C1 segment of cervical spinal cord (tissue), 14 donors: ENCODE measurements at regions not wholly inside any gene's neighbourhood (a gene's known extent, or its start where the extent isn't known, plus 50 kb on each side); places are given as distances from the start of the nearest gene placed in this dataset.
"Not testable (repeated sequence)": the region's sequence is repeated elsewhere in the genome, so short reads cannot be mapped to it uniquely, and the experiment has no call there.

Source experiments
- DNase-seq, 14 donors: peaks; one replicate each; lab custom pipeline; 2025; lab: John Stamatoyannopoulos, UW

DNA sequence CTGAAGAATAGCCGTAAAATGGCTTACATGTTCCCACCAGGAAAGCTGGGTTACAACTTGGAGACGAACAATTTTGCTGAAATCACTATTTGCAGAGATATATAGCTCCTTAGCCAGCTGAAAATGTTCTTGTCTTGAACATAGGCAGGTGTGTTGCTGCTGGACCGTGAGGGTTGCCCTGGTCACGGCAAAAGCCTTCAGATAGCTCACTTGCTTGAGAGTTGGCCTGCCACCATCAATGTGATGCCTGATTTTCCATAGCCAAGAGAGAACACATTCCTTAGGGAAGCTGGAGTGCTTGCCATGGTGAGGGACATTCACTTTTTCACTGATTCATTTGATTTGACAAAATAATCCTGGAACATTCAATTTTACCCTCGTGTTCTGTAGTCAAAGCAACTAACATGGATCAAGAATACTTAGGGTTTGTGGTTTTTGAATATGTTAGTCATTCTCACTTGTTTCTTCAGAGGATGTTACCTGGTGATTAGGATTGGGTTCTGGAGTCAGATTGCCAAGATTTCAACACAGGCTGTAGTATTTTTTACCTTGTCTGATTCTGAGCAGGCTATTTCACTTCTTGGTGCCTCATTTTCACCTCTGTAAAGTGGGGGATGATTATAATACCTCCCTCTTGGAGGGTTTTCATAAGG, 536.9 kb downstream of the RAPGEF2 start:
- peak in 7 of 14 donors; percentile 4 to 51 (median 20) for DNase-seq

DNA sequence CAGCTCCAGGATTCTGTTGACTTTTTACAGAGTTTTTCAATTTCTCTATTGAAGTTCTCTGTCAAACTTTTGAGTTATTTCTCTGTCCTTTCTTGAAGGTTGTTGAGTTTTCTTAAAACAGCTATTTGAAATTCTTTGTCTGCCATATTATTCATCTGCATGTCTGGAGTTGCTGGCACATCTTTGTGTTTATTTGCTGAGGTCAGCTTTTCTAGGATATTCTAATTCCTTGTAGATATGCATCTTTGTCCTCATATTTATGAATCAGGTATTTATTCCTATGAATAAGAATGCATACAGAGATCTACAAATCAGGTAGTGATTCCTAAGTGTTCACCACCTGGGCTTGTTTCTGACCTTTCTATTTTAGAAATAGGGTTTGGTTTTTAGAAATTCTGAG, 546.4 kb downstream of the RAPGEF2 start:
- DNase-seq, result no peak

DNA sequence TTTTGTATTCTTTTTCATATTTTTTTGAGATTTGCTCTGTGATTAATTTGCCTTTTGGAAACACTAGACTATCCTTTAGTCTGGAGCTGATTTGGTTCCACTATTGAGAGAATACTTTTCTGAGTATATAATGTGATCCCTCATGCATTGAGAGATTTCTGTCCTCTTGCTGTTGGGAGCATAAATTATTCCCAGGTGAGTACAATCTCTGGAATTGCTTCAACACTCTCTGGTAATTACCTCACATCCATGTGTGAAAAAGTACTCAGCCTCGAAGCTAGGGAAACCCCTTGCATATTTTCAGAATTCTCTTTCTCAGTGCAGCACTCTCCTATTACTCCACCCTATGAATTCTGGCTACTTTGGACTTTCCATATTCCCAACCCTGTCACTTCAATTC, 550.0 kb downstream of the RAPGEF2 start:
- no peak for DNase-seq

GRCh38 chr4:159655547-159655946, 552.7 kb downstream of the RAPGEF2 start:
- no peak for DNase-seq

- DNase-seq, result no peak
Observed at GRCh38 chr4:159669094-159669493, 566.2 kb downstream of the RAPGEF2 start.

DNA sequence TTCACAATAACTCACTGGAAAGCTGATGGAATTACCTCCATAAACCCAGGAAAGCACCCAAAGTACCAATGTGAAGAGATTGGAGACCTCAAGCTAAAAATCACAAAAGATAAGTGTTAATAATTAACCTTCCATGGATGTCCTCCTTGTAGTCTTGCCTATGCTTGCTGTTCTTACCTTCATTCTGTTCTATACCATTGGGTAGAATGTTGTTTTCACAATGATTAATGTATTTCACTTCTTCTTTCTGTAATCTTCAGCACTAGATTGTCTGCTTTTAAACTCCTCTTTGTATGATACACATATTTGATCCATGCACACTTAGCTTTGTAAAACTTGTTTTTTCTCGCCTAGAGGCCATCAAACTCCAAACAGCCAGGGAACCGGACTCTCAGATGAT, 570.3 kb downstream of the RAPGEF2 start:
- no peak for DNase-seq

- DNase-seq, result no peak
Observed at GRCh38 chr4:159674241-159674640, 571.4 kb downstream of the RAPGEF2 start.

GRCh38 chr4:159677521-159677920, 574.6 kb downstream of the RAPGEF2 start:
- no peak for DNase-seq

GRCh38 chr4:159682996-159683395, 580.1 kb downstream of the RAPGEF2 start:
- DNase-seq, result no peak

GRCh38 chr4:159684061-159684460, 581.2 kb downstream of the RAPGEF2 start:
- no peak for DNase-seq

GRCh38 chr4:159685340-159686092, 582.6 kb downstream of the RAPGEF2 start:
- peak in 2 of 14 donors; percentile 1 to 5 for DNase-seq

DNA sequence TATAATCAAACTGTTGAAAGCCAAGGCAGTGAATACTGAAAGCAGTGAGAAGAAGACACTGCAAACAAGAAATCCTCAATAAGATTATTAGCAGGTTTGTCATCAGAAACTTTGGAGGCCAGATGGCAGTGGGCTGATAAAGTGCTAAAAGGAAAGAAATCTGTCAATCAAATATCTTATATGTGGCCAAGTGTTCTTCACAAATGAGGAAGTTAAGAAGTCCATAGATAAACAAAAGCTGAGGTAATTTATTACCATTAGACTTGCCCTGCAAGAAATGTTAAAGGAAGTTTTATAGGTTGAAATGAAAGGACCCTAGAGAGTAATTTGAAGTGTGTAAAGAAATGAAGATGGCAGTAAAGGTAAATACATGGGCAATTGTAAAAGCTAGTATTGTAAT, 586.6 kb downstream of the RAPGEF2 start:
- no peak for DNase-seq

DNA sequence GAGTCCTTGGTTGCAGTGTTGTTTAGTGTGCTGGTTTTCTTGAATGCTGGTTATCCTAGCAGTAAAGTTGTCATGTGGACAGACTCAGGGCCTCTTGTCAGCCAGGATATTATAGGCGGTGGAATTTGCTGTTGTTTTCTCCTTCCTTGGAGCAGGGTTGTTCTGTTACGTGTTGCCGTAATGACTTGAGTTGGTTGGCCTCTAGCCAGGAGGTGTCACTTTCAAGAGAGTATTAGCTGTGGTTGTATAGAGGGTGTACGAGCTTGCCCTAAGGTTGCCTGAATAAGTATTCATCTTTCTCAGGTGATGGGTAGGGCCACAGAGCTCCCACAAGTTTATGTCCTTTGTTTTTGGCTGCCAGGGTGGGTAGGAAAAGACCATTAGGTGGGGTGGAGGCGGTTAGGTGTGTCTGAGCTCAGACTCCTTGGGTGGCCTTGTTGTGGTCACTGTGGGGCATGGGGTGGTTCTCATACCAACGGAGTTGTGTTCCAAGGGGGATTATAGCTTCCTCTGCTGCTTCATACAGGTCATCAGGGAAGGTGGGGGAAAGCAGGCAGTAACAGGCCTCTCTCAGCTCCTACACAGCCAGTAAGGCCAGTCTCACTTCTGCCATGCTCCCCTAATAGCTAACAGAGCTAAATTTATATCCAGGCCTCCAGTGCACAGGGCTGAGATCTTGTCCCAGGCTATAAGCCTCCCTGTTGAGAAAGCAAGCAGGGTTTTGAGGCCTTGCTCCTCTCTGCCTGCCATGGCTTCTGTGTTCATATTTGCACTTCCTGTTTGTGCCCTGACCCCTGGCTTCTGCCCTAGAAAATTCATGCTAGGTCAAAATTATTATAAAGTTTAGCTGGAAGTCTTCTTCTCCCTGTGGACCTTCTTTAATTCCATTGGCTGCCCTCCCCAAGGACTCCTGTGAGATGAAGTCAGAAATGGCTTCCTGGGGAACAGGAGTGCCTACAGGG, 594.7 kb downstream of the RAPGEF2 start:
- DNase-seq, result no peak

DNA sequence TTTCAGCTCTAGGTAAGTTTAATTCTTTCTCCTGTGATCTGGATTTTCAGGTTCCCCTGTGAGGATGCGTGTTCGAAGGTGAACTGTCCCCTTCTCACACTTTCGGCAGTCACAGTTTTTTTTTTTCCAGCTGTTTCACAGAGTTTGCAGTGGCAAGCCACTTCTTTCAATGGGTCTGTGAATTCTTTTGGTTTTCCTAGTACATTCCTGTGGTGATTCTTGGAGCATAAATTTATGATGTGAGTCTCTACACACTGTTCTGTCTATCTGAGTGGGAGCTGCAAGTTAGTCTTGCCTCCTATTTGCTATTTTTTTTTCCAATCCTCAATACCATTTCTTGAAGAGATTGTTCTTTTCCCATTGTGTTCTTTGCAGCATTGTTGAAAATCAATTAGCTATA, 595.5 kb downstream of the RAPGEF2 start:
- DNase-seq, result no peak

DNA sequence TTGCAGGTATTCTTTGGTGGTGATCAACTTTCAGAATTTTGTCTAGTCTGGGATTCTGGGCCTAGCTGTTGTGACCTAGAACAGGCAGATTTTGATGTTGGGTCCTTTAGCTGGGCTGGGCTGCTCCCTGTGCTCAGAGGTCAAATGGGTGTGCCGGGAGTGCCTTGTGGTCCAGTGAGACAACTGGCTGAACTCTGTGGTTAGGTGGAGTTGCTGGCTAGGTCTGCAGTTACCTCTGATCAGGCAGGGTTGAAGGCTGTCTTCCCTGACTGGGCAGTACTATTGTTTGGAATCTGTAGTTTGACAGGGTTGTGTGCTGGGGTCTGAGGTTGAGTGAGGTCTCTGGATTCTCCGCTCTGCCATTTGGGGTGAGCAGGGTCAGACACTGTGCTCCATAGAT, 599.3 kb downstream of the RAPGEF2 start:
- no peak for DNase-seq

- DNase-seq, result no peak
Observed at GRCh38 chr4:159705334-159705733, 602.5 kb downstream of the RAPGEF2 start.

DNA sequence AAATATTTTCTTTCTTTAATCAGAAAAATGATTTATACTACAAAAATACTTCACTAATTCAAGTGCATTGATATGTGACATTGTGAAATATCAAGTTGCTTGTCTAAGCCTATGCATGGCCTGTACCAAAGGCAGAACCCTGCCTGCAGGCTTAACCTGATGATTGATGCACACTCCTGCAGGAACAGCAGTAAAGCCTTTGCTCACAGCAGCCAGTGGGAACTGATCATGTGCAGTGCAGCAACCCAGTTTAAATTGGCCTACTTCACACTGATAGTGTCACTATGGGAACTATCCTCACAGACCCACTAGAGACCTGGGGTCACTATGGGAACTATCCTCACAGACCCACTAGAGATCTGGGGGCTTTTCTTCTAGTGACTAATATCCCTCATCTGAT, 603.8 kb downstream of the RAPGEF2 start:
- no peak for DNase-seq

GRCh38 chr4:159715180-159715579, 612.3 kb downstream of the RAPGEF2 start:
- not testable (repeated sequence) for DNase-seq

DNA sequence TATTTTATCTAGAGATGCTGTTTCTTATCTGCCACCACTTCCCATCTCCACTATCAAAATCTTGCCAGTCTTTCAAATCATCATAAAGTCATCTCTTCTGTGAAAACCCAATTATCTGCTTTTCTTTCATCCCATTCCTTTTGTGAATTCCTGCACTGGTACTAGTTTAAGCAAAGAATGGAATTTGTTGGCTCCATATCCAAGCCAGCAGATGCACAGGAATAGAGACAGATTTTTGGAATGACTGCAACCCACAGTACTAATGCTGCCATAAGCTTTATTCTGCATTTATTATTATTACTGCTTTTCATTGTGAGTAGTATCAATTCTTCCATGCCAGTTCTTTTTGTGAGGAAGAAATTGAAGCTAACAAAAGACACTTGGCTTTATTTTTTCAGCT, 616.7 kb downstream of the RAPGEF2 start:
- peak in 1 of 14 donors; percentile 36 for DNase-seq

DNA sequence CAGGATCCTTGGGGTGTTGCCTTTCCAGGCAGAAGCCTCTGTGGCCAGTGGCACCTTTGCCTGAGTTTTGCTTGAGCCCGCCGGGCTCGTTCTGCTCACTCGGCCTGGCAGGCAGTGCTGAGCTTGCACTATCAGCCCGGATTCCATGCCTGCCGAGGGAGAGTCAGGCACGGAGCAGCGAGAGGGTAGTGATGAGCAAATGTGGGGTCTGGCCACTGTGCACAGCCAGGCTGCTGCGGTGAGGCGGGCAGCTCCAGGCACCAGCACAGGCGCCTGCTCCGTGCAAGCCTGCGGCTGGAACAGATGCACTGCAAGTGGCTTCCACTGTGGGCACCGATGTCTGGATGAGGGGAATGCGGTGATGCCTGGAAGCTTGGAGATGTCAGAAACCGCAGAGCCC, 619.2 kb downstream of the RAPGEF2 start:
- no peak for DNase-seq

DNA sequence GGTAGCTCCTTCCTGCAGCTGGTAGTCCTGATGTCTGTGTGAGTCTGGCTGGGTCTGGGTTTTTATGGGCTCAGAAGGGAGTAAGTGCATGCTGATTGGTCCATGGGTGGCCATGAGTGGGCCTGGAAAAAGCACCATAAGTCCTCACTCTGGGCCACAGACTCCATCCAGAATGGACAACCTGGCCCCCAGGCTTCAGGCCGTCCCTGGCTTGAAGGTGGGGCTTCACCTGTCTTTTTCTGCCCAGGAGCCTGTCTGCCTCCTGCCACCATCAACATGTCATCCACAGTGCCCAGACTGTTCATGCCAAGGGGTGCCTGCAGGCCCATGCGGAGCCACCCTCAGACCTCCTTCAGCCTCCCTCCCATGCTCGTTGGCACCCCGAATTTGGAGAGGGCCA, 620.0 kb downstream of the RAPGEF2 start:
- DNase-seq, result no peak
